ENCODE measurements at regions not wholly inside any gene's neighbourhood (a gene's known extent, or its start where the extent isn't known, plus 50 kb on each side); places are given as distances from the start of the nearest gene placed in this dataset.

DNA sequence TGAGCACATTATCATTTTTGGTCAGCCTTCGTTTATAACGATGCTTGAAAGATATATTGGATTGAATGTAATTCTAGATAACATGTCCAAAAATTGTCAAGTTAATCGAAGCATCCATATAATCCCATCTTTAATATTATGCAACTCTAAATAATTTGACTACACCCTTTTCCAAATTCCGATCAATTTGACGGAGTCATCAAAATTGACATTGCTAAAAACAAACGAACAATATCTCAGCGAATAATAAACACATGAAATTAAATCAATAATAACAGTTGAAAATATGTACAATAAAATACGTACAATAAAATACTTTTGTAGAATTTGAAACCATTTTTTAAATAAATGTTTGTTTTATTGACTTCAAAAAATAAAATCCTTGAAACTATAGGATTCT, 1516.4 kb downstream of the EFNB2 start:
- TF ChIP-seq, protein P1, sequence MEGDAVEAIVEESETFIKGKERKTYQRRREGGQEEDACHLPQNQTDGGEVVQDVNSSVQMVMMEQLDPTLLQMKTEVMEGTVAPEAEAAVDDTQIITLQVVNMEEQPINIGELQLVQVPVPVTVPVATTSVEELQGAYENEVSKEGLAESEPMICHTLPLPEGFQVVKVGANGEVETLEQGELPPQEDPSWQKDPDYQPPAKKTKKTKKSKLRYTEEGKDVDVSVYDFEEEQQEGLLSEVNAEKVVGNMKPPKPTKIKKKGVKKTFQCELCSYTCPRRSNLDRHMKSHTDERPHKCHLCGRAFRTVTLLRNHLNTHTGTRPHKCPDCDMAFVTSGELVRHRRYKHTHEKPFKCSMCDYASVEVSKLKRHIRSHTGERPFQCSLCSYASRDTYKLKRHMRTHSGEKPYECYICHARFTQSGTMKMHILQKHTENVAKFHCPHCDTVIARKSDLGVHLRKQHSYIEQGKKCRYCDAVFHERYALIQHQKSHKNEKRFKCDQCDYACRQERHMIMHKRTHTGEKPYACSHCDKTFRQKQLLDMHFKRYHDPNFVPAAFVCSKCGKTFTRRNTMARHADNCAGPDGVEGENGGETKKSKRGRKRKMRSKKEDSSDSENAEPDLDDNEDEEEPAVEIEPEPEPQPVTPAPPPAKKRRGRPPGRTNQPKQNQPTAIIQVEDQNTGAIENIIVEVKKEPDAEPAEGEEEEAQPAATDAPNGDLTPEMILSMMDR (conservative IDR thresholded peaks at IDR 0.05; ENCODE audit: low read depth, low read length), result no peak
- TF ChIP-seq EZH2phosphoT487 (IDR thresholded peaks at IDR 0.05; ENCODE audit: borderline replicate concordance, low read length), result no peak
